Naive B cell (primary cell): ENCODE measurements at regions not wholly inside any gene's neighbourhood (a gene's known extent, or its start where the extent isn't known, plus 50 kb on each side); places are given as distances from the start of the nearest gene placed in this dataset.

Source experiments
- ATAC-seq, 2 donors: fragments of 150-1000 bp; cut with Tn5 transposase; 2 replicates each; pipeline ENCODE4 v1.10.0; 2021; ENCODE audit warnings: low read depth in 2 of 2, mild to moderate bottlenecking in 2 of 2, moderate library complexity in 2 of 2
- DNase-seq: peaks from one replicate; pipeline ENCODE4 v3.0.0; 2022
- H3K27ac Mint-ChIP-seq, 6 donors: one replicate each; pipeline ENCODE4 v1.8.0; 2020 to 2022; ENCODE audit warnings: mild to moderate bottlenecking in 6 of 6, mixed read lengths in 6 of 6, moderate library complexity in 5 of 6, inconsistent platforms in 2 of 6
- H3K27me3 Mint-ChIP-seq, 3 donors: one replicate each; pipeline ENCODE4 v1.8.0; 2021 to 2022; ENCODE audit warnings: mixed read lengths in 3 of 3, mild to moderate bottlenecking in 1 of 3
- H3K36me3 Mint-ChIP-seq, 2 donors: one replicate each; pipeline ENCODE4 v1.8.0; 2020 to 2022; ENCODE audit warnings: mixed read lengths in 2 of 2, inconsistent platforms in 1 of 2, mild to moderate bottlenecking in 1 of 2
- H3K4me1 Mint-ChIP-seq, 3 donors: one replicate each; pipeline ENCODE4 v1.8.0; 2020 to 2022; ENCODE audit warnings: mixed read lengths in 3 of 3, inconsistent platforms in 1 of 3, mild to moderate bottlenecking in 1 of 3, moderate library complexity in 1 of 3
- H3K4me3 Mint-ChIP-seq, 8 donors: one replicate each; pipeline ENCODE4 v1.8.0; 2020 to 2022; ENCODE audit warnings: mild to moderate bottlenecking in 8 of 8, mixed read lengths in 8 of 8, moderate library complexity in 8 of 8, inconsistent platforms in 2 of 8
- H3K9me3 Mint-ChIP-seq, 7 donors: one replicate each; pipeline ENCODE4 v1.8.0; 2020 to 2022; ENCODE audit warnings: mixed read lengths in 7 of 7, mild to moderate bottlenecking in 5 of 7, inconsistent platforms in 2 of 7, moderate library complexity in 1 of 7

DNA sequence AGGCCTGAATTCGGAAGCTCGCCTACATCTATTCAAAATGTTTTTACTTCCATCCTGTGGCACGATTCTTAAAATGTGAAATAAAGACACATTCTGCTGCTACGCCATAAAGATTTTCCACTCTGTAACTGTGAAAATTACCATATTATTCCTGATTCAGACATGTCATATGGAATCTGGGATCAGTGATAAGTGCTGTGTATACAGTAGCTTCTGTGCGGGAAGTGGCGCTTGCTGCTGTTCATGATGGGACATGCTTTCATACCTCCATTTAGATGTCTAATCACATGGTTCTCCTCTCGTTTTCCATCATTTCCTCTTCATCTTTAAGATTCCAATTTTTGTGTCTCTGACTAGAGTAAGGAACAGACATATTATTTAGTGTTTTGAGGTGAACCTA is 163.2 kb downstream of the TMEM182 start:
- Mint-ChIP-seq H3K36me3 (no peaks in the 10 kb centered on the region), H3K4me1 (no peaks in the 10 kb centered on the region), H3K27me3 (peaks cover 0 to 5% (median 0%) of the 10 kb centered on the region in 3 donors), H3K4me3 (no peak overlapping the region), H3K9me3 (peaks cover 0 to 4% (median 0%) of the 10 kb centered on the region in 7 donors), H3K27ac (no peak overlapping the region)
- ATAC-seq: no peak
- no peak for DNase-seq

DNA sequence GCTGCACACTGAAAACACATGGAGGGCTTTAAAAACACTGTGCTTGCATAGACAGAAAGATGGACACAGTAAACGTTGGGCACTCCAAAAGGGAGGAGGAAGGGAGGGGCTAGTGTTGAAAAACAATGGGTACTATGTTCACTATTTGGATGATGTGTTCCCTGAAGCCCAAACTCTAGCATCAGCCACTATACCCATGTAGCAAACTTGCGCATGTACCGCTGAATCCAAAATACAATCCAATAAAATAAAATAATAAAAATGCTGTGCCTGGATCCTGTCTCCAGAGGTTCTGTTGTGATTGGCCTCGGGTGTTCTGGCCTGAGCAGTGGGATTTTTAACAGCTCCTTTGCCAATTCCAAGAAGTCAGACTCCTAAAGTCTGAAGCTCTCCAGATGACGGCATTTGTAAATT is 166.0 kb downstream of the TMEM182 start:
- Mint-ChIP-seq H3K9me3 (peaks cover 0 to 4% (median 0%) of the 10 kb centered on the region in 7 donors), H3K27ac (peak overlapping the region in 1 of 6 donors; percentile 41), H3K4me1 (no peaks in the 10 kb centered on the region), H3K4me3 (no peak overlapping the region), H3K27me3 (no peaks in the 10 kb centered on the region), H3K36me3 (no peaks in the 10 kb centered on the region)
- DNase-seq (no peak), ATAC-seq (no peak)

DNA sequence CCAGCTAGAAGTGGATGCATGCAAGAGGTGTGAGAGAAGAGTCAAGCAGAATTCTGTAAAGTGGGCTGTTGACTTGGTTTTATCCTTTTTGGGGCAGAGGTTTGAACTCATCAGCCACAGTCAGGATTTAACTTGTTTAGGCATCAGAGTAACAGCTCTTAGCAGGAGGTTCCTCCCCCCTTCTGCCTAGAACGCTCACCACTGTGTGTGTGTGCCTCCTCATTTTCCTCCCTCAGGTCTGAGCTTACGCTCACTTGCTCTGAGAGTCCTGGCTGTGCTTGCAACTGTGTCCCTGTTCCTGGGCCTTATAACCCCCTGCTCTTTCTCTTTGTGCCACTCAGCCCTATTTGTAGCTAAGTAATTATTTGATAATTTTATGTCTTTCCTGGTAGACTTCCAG is 167.9 kb downstream of the TMEM182 start:
- peaks cover 0 to 4% (median 0%) of the 10 kb centered on the region in 7 donors for H3K9me3 Mint-ChIP-seq
- H3K4me3 Mint-ChIP-seq: no peak overlapping the region
- H3K4me1 Mint-ChIP-seq: no peaks in the 10 kb centered on the region
- no peaks in the 10 kb centered on the region for H3K36me3 Mint-ChIP-seq
- no peak overlapping the region for H3K27ac Mint-ChIP-seq
- no peaks in the 10 kb centered on the region for H3K27me3 Mint-ChIP-seq
- ATAC-seq: no peak
- DNase-seq: no peak

DNA sequence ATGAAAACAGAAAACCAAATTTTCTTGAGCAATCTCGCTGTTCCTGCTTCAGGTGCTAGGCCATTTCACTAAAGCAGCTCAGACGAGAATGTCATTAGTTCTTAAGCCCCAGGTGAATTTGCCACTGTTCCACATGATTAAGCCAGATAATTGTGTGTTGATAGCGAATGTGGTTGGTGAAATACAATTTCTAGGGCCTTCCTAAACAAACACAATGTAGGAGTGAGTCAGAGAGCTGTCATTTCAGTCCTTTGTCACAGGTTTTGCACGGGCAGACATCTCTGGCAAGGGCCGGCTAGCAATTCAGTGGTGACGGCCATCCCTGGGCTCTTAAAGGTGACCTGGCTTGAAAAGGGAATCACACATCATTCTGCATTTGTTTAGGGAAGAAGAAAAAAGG is 170.7 kb downstream of the TMEM182 start:
- Mint-ChIP-seq H3K9me3 (peaks cover 0 to 3% (median 0%) of the 10 kb centered on the region in 7 donors), H3K27ac (no peak overlapping the region), H3K4me3 (no peak overlapping the region), H3K36me3 (no peaks in the 10 kb centered on the region), H3K4me1 (no peaks in the 10 kb centered on the region), H3K27me3 (no peaks in the 10 kb centered on the region)
- ATAC-seq (no peak), DNase-seq (no peak)

DNA sequence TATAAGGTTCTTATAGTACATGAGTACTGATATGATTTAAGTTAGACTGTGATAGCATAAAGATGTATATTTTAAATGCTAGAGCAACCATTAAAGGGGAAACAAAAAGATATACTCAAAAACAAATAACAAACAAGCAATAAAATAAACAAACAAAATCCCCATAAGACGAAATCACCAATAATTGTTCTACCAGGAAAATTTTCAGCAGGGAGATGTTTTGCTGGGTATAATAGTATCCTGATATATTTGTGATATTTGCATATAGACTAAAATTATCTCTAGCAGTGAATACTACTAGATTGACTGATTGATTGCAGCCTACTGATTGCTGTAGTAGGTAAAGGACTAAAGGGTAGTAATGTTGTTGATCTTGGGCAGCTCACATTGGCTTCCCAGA is 177.4 kb downstream of the TMEM182 start:
- H3K27me3 Mint-ChIP-seq: no peaks in the 10 kb centered on the region
- H3K9me3 Mint-ChIP-seq: peaks cover 0 to 12% (median 8%) of the 10 kb centered on the region in 7 donors
- H3K36me3 Mint-ChIP-seq: no peaks in the 10 kb centered on the region
- no peak overlapping the region for H3K27ac Mint-ChIP-seq
- H3K4me3 Mint-ChIP-seq: no peak overlapping the region
- H3K4me1 Mint-ChIP-seq: no peaks in the 10 kb centered on the region
- no peak for ATAC-seq
- DNase-seq: no peak

DNA sequence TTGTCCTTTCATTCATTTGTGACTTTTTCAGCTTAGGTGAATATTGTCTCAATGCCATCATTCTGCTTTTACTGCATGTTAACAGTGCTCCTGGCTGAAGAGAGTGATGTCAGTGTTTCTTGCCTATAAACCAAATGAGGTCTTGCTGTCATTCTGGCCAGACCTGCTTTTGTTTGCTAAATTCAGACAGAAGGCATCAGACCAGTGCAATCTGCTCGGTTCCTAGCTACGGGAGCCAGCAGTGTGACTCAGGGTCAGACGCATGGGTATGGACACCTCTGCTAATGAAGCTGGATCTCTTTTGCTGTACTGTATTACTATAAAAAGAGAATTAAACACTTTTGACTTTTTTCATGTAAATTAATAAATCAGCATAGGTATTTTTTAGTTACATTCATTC is 178.9 kb downstream of the TMEM182 start:
- peaks cover 0 to 12% (median 8%) of the 10 kb centered on the region in 7 donors for H3K9me3 Mint-ChIP-seq
- ATAC-seq (no peak), DNase-seq (no peak)
- no peaks in the 10 kb centered on the region for H3K4me1 Mint-ChIP-seq
- H3K27me3 Mint-ChIP-seq: no peaks in the 10 kb centered on the region
- H3K4me3 Mint-ChIP-seq: no peak overlapping the region
- H3K27ac Mint-ChIP-seq: no peak overlapping the region
- no peaks in the 10 kb centered on the region for H3K36me3 Mint-ChIP-seq

DNA sequence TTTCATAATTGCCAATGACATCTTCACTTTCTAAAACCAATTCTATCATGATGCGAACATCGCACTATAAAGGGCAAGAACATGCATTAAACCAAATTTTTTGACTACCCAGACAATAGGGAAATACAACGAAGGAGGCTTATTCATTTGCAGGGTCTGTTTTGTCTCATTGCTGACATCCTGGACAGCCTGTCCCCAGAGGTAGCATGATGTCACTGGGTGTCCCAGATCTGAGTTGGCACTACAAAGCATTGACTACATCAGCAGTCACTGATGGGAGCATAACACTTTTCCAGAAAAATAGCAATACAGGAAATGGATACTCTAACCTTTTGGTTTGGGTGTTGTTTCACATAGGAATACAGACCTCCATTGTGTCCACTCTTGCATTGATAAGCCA is 180.3 kb downstream of the TMEM182 start:
- DNase-seq: no peak
- Mint-ChIP-seq H3K36me3 (no peaks in the 10 kb centered on the region), H3K27me3 (no peaks in the 10 kb centered on the region), H3K4me3 (no peak overlapping the region), H3K4me1 (no peaks in the 10 kb centered on the region), H3K9me3 (peaks cover 0 to 12% (median 8%) of the 10 kb centered on the region in 7 donors), H3K27ac (no peak overlapping the region)
- ATAC-seq: no peak

DNA sequence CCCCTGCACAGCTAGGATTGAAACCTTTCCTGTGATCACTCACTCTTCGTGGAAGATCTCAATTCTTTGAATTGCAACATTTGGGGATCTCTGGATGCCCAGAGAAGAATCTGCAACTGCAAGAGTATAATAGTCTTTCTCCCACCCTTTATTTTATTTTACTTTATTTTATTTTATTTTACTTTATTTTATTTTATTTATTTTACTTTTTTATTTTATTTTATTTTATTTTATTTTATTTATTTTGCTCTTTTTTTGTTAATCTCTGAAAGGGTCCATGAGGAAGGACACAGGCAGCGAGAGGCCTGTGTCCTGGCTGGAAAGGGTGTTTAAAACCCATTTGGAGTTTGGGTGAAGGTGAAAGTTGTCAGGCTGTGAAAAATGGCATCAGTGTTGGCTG is 181.4 kb downstream of the TMEM182 start:
- Mint-ChIP-seq H3K4me1 (no peaks in the 10 kb centered on the region), H3K36me3 (no peaks in the 10 kb centered on the region), H3K27ac (peak overlapping the region in 1 of 6 donors; percentile 17)

DNA sequence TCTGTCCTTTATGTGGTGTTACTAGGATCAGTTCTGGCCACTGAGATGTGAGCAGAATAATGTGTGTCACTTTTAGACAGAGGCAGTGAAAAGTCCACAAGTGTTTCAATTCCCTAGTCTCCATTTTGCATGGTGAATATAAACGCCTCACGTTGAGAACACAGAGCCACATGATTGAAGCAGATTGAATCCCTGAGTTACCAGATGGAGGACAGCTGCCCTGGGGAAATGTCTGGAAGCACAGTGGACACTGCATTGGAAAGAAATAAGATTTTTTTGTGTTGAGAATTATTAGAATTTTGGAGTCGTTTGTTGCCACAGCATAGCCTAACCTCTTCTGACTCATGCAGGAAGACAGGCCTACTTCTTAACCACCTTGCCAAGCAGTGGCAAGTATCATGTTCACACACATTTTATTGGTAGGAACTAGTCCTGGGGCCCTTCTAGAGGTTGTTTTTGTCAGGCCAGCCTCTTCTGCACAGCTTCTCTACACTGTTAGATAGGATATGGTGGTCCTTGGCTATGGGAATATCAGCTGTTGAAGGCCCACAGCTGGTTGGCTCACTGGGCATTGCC is 188.6 kb downstream of the TMEM182 start:
- no peaks in the 10 kb centered on the region for H3K36me3 Mint-ChIP-seq
- H3K4me1 Mint-ChIP-seq: no peaks in the 10 kb centered on the region
- no peak for ATAC-seq
- H3K27me3 Mint-ChIP-seq: no peaks in the 10 kb centered on the region
- H3K9me3 Mint-ChIP-seq: no peaks in the 10 kb centered on the region
- H3K27ac Mint-ChIP-seq: no peak overlapping the region
- no peak overlapping the region for H3K4me3 Mint-ChIP-seq
- no peak for DNase-seq

More for the DNA sequence above, 181.4 kb downstream of the TMEM182 start:
- Mint-ChIP-seq H3K27me3 (no peaks in the 10 kb centered on the region), H3K4me3 (no peak overlapping the region), H3K9me3 (peaks cover 0 to 9% (median 5%) of the 10 kb centered on the region in 7 donors)
- no peak for DNase-seq
- no peak for ATAC-seq

DNA sequence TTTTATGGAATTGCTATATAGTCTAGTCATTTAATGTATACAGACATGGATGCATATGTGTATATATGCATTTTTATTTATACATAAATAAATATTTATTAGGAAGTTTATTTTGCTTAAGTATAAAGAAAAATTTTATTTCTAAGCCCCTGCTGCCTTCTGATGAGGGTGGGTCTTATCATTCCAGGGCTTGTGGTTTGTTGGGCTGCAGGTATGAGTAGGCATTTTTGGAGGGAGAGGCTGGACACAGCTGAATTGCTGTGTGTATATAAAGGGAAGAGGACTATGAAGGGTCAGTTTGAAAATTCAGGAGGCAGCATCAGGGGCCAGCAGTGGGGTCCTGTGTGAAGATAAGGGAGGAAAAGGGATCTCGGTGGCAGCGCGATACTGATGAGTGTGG is 189.4 kb downstream of the TMEM182 start:
- no peak for DNase-seq
- peak overlapping the region in 1 of 6 donors; percentile 34 for H3K27ac Mint-ChIP-seq
- no peaks in the 10 kb centered on the region for H3K4me1 Mint-ChIP-seq

DNA sequence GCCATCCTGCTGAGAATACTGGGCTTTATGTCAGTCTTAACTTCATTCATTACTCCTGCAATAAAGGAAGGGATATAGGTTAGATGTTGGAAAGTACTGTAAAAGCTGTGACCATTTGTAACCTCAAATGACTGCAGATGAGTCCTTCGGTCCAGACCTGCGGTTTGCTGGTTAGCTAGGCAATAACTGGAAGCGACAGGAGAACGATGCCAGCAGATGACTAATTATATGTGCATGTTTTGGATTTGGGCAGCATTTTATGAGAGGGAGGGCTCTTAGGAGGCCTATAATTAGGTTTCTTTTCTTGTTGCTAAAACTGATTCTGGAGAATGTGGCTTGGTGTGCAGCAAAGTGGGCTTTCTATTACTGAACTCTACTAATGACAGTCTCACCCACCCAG is 205.6 kb downstream of the TMEM182 start:
- H3K4me1 Mint-ChIP-seq: no peaks in the 10 kb centered on the region
- no peaks in the 10 kb centered on the region for H3K27me3 Mint-ChIP-seq
- no peak overlapping the region for H3K27ac Mint-ChIP-seq
- DNase-seq: no peak
- no peak overlapping the region for H3K4me3 Mint-ChIP-seq
- peaks cover 0 to 6% (median 2%) of the 10 kb centered on the region in 7 donors for H3K9me3 Mint-ChIP-seq
- no peak for ATAC-seq
- H3K36me3 Mint-ChIP-seq: no peaks in the 10 kb centered on the region

More for the DNA sequence above, 189.4 kb downstream of the TMEM182 start:
- Mint-ChIP-seq H3K36me3 (no peaks in the 10 kb centered on the region), H3K9me3 (no peaks in the 10 kb centered on the region), H3K27me3 (no peaks in the 10 kb centered on the region), H3K4me3 (no peak overlapping the region)
- no peak for ATAC-seq

DNA sequence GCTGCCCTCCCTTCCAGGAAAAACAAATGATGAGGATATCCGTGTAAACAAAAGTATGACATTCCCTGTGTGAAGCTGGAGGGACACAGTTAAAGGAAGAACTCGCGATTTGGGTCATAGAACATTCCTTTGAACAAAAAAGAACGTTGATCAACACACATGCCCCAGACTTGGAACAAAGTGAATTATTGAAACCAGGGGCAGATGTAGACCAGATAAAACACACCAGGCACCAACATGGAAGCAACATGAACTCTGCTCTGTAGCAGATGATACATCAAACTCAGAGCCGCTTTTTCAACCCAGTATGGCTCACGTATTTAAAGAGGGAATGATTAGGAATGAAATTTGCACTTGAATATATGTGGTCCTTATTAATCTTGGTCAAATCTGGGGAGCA is 206.5 kb downstream of the TMEM182 start:
- no peak for ATAC-seq

DNA sequence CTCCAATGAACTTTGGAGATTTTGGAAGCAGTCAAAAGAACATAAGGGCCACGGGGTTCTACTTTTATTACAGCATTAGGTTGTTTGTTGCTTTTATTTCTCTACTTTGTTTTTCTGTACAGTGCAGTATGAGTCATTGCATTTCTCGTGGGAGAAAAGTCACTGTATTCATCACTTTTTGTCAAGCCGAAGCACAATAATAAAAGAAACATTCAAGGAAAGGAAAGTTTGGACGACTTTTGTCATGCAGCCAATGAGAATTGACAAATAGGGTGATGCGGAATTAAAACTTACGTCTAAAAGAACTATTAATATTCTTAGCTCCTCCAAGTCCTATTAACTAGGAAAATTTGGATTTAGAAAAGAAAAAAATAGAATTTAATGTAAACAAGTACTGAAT is 209.9 kb downstream of the TMEM182 start:
- ATAC-seq (no peak), DNase-seq (no peak)
- Mint-ChIP-seq H3K27me3 (no peaks in the 10 kb centered on the region), H3K9me3 (peaks cover 0 to 6% (median 0%) of the 10 kb centered on the region in 7 donors), H3K4me3 (no peak overlapping the region), H3K27ac (peak overlapping the region in 1 of 6 donors; percentile 50), H3K4me1 (no peaks in the 10 kb centered on the region), H3K36me3 (no peaks in the 10 kb centered on the region)

More for the DNA sequence above, 206.5 kb downstream of the TMEM182 start:
- H3K27ac Mint-ChIP-seq: no peak overlapping the region
- DNase-seq: no peak
- no peaks in the 10 kb centered on the region for H3K36me3 Mint-ChIP-seq
- no peaks in the 10 kb centered on the region for H3K4me1 Mint-ChIP-seq
- peaks cover 0 to 6% (median 2%) of the 10 kb centered on the region in 7 donors for H3K9me3 Mint-ChIP-seq
- no peak overlapping the region for H3K4me3 Mint-ChIP-seq
- no peaks in the 10 kb centered on the region for H3K27me3 Mint-ChIP-seq

DNA sequence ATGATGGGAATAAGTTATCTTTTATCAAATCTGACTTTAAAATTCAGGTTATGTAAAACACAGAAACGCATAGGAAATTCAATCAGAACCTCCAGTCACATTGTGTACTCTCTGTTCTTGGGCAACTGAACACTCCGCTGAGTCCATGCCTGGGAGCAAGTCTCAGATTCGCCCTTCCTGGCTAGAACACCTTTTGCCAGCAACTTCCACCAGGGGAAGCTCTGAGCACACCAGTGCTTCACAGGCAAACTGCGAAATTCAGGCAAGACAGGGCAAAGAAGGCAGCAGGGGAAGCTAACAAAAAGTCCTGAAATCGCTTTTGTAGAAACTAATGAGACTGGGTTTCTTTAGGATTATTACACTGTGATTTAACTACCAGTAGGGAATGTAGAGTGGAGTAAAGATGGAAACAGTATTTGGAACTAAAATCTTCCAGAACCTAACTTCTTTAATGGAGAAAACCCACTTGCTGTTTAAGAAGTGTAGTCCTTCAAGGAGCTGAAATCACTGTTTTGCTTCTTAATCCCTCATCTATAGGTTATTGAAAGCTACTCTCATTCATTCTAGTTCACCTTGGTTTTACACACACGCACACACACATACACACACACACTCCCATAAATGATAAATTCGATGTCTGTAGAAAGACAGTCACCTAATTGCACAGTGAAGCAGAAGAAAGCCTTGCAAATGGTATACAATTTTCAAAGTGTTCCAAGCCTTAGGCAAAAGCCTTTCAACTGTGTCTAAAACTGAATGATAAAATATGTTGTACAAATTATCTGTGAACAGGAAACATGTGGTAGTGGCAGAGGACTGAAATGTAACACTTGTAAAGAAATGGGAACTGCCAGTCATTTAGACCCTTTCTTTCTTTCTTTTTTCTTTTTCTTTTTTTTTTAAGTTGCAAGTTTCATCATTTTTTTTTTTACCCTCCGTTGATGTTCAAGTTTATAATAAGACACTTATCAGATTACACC is 214.5 kb downstream of the TMEM182 start:
- no peaks in the 10 kb centered on the region for H3K36me3 Mint-ChIP-seq
- peaks cover 0 to 2% (median 0%) of the 10 kb centered on the region in 7 donors for H3K9me3 Mint-ChIP-seq
- DNase-seq (no peak), ATAC-seq (no peak)
- H3K4me3 Mint-ChIP-seq: no peak overlapping the region
- no peak overlapping the region for H3K27ac Mint-ChIP-seq
- H3K4me1 Mint-ChIP-seq: no peaks in the 10 kb centered on the region
- H3K27me3 Mint-ChIP-seq: no peaks in the 10 kb centered on the region
